H1 (cell line): ENCODE measurements at regions not wholly inside any gene's neighbourhood (a gene's known extent, or its start where the extent isn't known, plus 50 kb on each side); places are given as distances from the start of the nearest gene placed in this dataset.

Experiments
- TAF7 ChIP-seq: optimal IDR thresholded peaks from 2 replicates; pipeline ENCODE3; 2011; ENCODE audit warnings: low read depth, mild to moderate bottlenecking, inconsistent platforms, low read length, moderate library complexity, borderline replicate concordance
- TBP ChIP-seq: IDR thresholded peaks from 2 replicates; pipeline ENCODE4 v1.6.1; 2011; ENCODE audit warnings: low read depth, low read length, improper control_type of control experiment
- TF ChIP-seq, protein P1 (sequence below): IDR thresholded peaks from 2 replicates; pipeline ENCODE4 v1.6.1; 2011; ENCODE audit warnings: low read length, improper control_type of control experiment
- TF ChIP-seq, protein P2 (sequence below): IDR thresholded peaks from 2 replicates; pipeline ENCODE4 v1.6.1; 2012; ENCODE audit warnings: inconsistent platforms
- TF ChIP-seq, protein P3 (sequence below), 3 experiments: IDR thresholded peaks; 1 replicate in 2 of 3; 2 replicates in 1 of 3; pipeline versions ENCODE4 v1.5.1 to v1.6.1; 2011; ENCODE audit warnings: low read length in 3 of 3, mild to moderate bottlenecking in 3 of 3, inconsistent platforms in 2 of 3, low read depth in 1 of 3, moderate library complexity in 1 of 3; ENCODE audit not compliant: insufficient read depth in 1 of 3; ENCODE audit errors: control extremely low read depth in 1 of 3

DNA sequence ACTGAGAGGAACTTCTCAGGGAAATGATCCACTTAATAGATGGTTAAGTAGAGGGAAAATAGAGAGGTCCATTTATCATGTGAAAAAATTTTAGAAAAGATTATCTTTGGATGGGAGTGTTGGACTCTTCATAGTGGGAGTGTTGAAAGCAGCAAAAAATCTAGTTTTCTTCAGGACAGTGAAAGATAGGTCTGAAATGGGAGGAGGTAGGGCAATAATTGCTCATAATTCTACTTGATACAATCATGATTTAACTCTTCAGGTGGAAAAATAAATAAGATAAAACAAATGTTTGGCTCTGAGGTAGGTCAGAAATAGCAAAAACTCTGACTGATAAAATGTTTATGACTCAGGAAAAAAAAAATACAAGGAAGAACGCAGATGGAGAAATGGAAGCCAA, 144.1 kb upstream of the DPH6 start (continued):
- TF ChIP-seq, protein P1, sequence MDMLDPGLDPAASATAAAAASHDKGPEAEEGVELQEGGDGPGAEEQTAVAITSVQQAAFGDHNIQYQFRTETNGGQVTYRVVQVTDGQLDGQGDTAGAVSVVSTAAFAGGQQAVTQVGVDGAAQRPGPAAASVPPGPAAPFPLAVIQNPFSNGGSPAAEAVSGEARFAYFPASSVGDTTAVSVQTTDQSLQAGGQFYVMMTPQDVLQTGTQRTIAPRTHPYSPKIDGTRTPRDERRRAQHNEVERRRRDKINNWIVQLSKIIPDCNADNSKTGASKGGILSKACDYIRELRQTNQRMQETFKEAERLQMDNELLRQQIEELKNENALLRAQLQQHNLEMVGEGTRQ = no peak
- no peak for TF ChIP-seq TAF7
- TF ChIP-seq, protein P2, sequence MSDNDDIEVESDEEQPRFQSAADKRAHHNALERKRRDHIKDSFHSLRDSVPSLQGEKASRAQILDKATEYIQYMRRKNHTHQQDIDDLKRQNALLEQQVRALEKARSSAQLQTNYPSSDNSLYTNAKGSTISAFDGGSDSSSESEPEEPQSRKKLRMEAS = no peak
- no peak for TF ChIP-seq TBP
- TF ChIP-seq, protein P3, sequence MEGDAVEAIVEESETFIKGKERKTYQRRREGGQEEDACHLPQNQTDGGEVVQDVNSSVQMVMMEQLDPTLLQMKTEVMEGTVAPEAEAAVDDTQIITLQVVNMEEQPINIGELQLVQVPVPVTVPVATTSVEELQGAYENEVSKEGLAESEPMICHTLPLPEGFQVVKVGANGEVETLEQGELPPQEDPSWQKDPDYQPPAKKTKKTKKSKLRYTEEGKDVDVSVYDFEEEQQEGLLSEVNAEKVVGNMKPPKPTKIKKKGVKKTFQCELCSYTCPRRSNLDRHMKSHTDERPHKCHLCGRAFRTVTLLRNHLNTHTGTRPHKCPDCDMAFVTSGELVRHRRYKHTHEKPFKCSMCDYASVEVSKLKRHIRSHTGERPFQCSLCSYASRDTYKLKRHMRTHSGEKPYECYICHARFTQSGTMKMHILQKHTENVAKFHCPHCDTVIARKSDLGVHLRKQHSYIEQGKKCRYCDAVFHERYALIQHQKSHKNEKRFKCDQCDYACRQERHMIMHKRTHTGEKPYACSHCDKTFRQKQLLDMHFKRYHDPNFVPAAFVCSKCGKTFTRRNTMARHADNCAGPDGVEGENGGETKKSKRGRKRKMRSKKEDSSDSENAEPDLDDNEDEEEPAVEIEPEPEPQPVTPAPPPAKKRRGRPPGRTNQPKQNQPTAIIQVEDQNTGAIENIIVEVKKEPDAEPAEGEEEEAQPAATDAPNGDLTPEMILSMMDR (IDR thresholded peaks at IDR 0.05; ENCODE audit: control extremely low read depth in 1 of 3, insufficient read depth in 1 of 3, low read depth in 1 of 3, low read length in 3 of 3) = no peak
